ENCODE measurements at regions not wholly inside any gene's neighbourhood (a gene's known extent, or its start where the extent isn't known, plus 50 kb on each side); places are given as distances from the start of the nearest gene placed in this dataset.

DNA sequence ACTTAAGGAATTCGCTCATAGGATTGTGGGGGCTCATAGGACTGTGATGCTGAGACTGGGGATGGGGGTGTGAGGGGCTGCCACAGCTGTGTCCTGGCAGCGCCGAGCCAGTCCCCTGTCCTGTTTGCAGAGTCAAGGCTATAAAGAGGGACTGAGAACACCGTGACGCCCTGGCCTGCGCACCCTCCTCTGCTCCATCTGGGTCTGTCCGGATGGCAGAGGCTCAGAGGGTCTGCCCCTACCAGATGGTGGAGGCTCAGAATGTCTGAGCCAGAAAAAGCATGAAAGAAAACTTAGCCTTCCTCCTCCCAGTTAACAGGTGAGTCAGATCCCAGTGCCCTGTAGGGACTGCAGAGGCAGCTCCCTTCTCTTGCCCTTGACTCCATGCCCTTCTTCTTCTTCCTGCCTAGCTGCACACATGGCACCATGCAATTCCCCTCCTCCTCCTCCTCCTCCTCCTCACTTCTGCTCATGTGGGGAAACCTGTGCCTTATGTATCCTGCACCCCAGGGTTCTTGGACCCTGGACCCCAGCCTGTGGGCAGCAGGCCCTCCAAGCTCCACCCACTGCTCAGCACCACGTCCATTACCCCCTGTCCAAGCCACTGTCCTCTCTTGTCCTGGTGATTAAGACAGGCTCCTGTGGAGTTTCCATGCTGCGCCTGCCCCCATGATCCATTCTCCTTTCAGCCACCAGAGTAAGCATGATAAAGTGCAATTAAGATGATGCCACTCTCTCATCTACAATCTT lies 410.0 kb upstream of the SULF2 start:
- TF ChIP-seq, protein P1, sequence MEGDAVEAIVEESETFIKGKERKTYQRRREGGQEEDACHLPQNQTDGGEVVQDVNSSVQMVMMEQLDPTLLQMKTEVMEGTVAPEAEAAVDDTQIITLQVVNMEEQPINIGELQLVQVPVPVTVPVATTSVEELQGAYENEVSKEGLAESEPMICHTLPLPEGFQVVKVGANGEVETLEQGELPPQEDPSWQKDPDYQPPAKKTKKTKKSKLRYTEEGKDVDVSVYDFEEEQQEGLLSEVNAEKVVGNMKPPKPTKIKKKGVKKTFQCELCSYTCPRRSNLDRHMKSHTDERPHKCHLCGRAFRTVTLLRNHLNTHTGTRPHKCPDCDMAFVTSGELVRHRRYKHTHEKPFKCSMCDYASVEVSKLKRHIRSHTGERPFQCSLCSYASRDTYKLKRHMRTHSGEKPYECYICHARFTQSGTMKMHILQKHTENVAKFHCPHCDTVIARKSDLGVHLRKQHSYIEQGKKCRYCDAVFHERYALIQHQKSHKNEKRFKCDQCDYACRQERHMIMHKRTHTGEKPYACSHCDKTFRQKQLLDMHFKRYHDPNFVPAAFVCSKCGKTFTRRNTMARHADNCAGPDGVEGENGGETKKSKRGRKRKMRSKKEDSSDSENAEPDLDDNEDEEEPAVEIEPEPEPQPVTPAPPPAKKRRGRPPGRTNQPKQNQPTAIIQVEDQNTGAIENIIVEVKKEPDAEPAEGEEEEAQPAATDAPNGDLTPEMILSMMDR (IDR thresholded peaks at IDR 0.05), result no peak
- TF ChIP-seq POLR2A (IDR thresholded peaks at IDR 0.05), result no peak

Measured in right lobe of liver (tissue), 4 donors.